Fibroblast of skin of back (primary cell): ENCODE measurements at regions not wholly inside any gene's neighbourhood (a gene's known extent, or its start where the extent isn't known, plus 50 kb on each side); places are given as distances from the start of the nearest gene placed in this dataset.

Experiments used
- DNase-seq: peaks from one replicate; pipeline ENCODE4 v3.0.0-alpha.2; 2013

DNA sequence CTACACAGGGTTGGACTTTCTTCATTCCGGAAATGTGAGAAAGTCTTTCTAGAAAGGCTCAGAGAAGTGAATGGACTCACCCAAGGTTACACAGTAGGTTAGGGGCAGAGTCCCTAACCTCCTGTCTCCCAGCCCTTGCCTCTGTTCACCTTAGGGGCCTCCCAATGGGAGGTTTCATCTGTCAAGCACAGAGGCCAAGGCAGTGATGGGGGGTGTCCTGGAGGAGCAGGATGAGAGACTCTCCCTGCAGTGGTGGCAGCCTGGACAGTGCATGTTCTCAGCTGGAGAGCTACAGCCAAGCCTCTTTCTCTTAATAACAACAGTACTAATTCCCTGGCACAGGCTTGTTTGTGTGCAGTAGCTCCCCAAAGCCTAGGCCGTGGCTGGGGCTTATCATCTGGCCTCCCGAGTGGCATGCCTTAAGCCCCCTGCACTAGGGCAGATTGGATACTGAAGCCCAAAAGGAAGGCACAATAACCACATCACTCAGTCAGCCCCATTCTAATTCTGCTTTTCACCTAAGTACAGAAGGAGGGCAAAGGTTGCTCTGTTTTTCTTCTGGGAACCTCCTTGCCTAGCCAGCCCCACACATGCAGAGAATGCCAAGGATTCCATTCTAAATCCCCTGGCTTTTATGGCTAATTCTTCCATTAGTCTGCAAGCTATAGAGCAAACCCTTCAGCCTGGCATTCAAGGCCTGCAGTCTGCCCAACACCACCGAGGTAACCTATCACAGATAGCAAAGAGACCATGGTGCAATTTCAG lies 50.2 kb upstream of the XPA start:
- peak; percentile 20 for DNase-seq

- DNase-seq = no peak
Measured at GRCh38 chr9:97748525-97748924, 51.4 kb upstream of the XPA start.

- no peak for DNase-seq
Measured at GRCh38 chr9:97749928-97750327, 52.8 kb upstream of the XPA start.

- no peak for DNase-seq
Measured at GRCh38 chr9:97751531-97751930, 54.4 kb upstream of the XPA start.

GRCh38 chr9:97752274-97752673 lies 55.1 kb upstream of the XPA start:
- no peak for DNase-seq

- no peak for DNase-seq
Measured at GRCh38 chr9:97753364-97753763, 56.2 kb upstream of the XPA start.

DNA sequence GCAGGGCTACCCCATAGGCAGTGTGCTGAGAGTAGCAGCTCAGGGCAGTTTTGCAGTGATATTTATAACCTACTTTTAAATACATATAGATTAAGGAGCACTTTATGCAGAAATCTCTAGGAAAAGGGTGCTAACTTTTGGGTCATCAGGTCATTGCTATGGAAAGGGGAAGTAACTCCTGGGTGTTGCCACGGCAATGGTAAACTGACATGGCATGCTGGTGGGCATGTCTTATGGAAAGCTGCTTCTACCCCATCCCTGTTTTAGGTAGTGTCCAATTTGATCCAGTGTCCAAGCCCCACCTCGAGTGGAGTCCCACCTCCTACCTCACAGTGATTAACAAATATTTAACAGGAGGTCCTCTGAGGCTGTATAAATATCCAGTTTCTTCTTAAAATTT lies 56.8 kb upstream of the XPA start:
- DNase-seq = no peak

GRCh38 chr9:97755618-97756267 lies 58.6 kb upstream of the XPA start:
- DNase-seq = no peak

DNA sequence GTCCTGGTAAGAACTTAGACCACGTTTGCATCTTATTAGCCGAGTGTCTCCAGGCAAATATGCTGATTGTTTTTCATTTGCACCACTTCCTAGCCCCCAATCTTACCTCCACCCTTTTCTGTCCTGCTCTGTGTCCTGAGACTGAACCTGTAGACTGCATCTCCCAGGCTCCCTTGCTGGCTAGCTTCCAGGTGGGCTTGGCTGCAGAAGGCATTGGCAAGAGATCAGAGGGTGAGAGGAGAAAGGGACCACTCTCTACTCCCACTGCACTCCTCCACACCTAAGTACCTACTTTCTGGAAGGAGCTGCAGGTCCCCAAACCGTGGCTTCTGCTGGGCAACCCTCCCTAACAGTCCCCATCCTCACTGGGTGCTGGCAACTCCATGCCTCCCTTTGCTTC lies 59.9 kb upstream of the XPA start:
- no peak for DNase-seq

- DNase-seq = no peak
Measured at GRCh38 chr9:97758334-97758916, 61.3 kb upstream of the XPA start.

GRCh38 chr9:97759581-97760288 lies 62.6 kb upstream of the XPA start:
- peak; percentile 30 for DNase-seq

- no peak for DNase-seq
Measured at GRCh38 chr9:97761056-97761598, 64.0 kb upstream of the XPA start.

DNA sequence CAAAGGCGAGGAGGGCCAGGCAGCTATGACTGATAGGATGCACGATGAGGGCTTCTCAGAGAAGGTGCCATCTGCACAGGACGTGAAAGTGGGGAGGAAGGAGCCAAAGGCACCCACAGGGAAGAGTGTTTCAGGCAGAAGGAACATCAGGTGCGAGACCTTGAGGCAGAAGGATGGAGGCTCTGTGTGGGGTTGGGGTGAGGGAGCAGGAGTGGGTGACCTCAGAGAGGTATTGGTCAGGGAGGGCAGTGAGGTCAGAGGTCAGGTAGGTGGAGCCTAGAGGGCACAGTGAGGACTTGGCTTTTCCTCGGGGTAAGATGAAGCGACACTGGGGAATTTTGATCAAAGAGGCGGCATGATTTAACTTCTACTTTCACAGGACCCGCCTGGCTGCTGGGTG lies 64.7 kb upstream of the XPA start:
- DNase-seq = no peak

GRCh38 chr9:97763874-97764273 lies 66.7 kb upstream of the XPA start:
- DNase-seq = no peak

- DNase-seq = peak; percentile 77
Measured at GRCh38 chr9:97766092-97766491, 69.0 kb upstream of the XPA start.

- no peak for DNase-seq
Measured at GRCh38 chr9:97766610-97767009, 69.5 kb upstream of the XPA start.

- DNase-seq = peak; percentile 85
Measured at GRCh38 chr9:97767891-97768290, 70.8 kb upstream of the XPA start.

- peak; percentile 86 for DNase-seq
Measured at GRCh38 chr9:97768746-97769145, 71.6 kb upstream of the XPA start.

DNA sequence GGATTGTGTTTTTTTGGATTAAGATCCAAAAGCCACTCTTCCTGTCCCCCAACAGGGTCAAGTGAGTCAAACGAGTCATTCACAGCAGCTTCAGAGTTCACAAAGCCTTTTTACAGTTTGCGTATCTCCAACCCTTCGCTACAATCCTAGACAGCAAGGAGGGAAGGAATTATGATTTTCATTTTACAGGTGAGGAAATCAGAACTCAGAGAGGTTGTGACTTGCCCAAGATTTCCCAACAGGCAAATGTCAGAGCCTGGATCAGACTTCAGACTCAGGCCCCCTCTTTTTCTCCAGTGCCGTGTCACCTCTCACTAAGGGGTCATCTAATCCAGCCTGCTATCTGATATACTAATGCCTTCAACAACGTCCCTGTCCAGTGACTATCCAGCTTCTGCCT lies 72.1 kb upstream of the XPA start:
- DNase-seq = no peak

- DNase-seq = no peak
Measured at GRCh38 chr9:97770808-97771372, 73.8 kb upstream of the XPA start.

- DNase-seq = no peak
Measured at GRCh38 chr9:97771641-97772040, 74.5 kb upstream of the XPA start.

DNA sequence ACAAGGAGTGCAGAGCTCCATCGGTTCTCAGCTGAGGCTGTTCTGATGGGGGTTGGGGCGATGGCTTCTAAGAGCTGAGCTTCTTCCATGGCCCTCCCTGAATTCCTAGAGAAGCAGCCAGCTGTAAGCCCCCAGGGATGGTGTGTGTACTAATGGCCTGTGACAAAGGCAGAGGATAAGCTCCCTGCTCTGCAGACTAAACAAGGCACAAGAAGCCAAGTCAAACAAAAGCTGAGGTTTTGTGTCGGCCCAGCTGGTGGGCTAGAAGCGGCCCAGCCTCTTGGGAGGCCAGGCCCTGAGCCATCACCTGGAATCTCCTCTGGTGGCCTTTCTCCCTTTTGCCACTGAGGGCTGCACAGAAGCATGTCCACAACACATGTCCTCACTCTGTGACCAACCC lies 75.0 kb upstream of the XPA start:
- DNase-seq = peak; percentile 45

DNA sequence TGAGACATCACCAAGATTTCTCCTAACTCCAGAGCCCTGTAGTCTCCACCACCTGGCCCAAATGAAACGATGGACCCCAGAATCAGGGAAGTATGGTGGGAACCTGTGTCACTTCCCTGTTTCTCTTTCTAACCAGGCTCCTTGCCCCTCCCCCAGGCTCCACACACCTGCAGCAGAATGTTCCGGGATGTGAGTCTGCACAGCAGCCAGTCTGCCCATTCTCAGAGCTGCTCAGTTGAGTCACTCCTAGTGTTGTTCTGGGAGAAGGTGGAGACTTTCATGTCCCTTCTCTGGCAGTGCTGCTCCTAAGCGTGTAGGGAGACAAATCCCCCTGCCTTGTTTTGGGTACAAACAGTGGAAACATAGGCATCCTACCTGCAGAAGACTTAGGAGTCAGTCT lies 76.0 kb upstream of the XPA start:
- no peak for DNase-seq
